H1 (cell line): ENCODE measurements at regions not wholly inside any gene's neighbourhood (a gene's known extent, or its start where the extent isn't known, plus 50 kb on each side); places are given as distances from the start of the nearest gene placed in this dataset.

Source experiments
- CTCF ChIA-PET: fragments of 300-600 bp; sonication (Branson Sonifier 250); formaldehyde crosslinking; loops from one replicate; lab custom pipeline; 2021; ENCODE audit not compliant: partially characterized antibody; lab: Charles Lee
- POLR2A ChIA-PET: fragments of 300-600 bp; sonication (Branson Sonifier 250); formaldehyde crosslinking; loops from one replicate; lab custom pipeline; 2021; ENCODE audit warnings: inconsistent platforms; ENCODE audit not compliant: partially characterized antibody; lab: Charles Lee
- DNase-seq, 2 experiments: peaks; one replicate each; pipeline versions ENCODE4 v3.0.0 to v3.0.0-alpha.2; 2010 to 2022; ENCODE audit warnings: low spot score in 2 of 2, low read depth in 1 of 2, mixed read lengths in 1 of 2
- FAIRE-seq: peaks from 2 replicates; lab custom pipeline; 2011; peaks lifted over from hg19 to GRCh38; lab: Jason Lieb, UNC
- H2AFZ ChIP-seq: 2 replicates; pipeline ENCODE4 v1.8.1; 2012; ENCODE audit warnings: low read length, inconsistent platforms
- H2AK5ac ChIP-seq: 2 replicates; pipeline ENCODE4 v1.6.1; 2013; ENCODE audit warnings: low read depth, low read length
- H2BK120ac ChIP-seq: replicated peaks from 2 replicates; pipeline ENCODE3; 2013; ENCODE audit warnings: low read depth, low read length, inconsistent platforms
- H2BK12ac ChIP-seq: 2 replicates; pipeline ENCODE4 v1.6.1; 2013; ENCODE audit warnings: low read depth, low read length
- H2BK15ac ChIP-seq: 2 replicates; pipeline ENCODE4 v1.6.1; 2013; ENCODE audit warnings: low read length
- H2BK20ac ChIP-seq: 2 replicates; pipeline ENCODE4 v1.6.1; 2013; ENCODE audit warnings: low read length
- H2BK5ac ChIP-seq: 2 replicates; pipeline ENCODE4 v1.6.1; 2013; ENCODE audit warnings: low read depth, low read length
- H3K14ac ChIP-seq: 2 replicates; pipeline ENCODE4 v1.6.1; 2013; ENCODE audit warnings: inconsistent platforms; ENCODE audit not compliant: insufficient read length
- H3K18ac ChIP-seq: 2 replicates; pipeline ENCODE4 v1.6.1; 2013; ENCODE audit warnings: low read length; ENCODE audit errors: extremely low read depth
- H3K23ac ChIP-seq: 2 replicates; pipeline ENCODE4 v1.6.1; 2013; ENCODE audit warnings: inconsistent platforms; ENCODE audit not compliant: insufficient read length
- H3K23me2 ChIP-seq: 2 replicates; pipeline ENCODE4 v1.6.1; 2013; ENCODE audit warnings: low read depth, low read length
- H3K27ac ChIP-seq: 2 replicates; pipeline ENCODE4 v1.6.1; 2011; ENCODE audit warnings: low read depth, low read length, inconsistent platforms
- H3K27me3 ChIP-seq, 4 experiments: replicated peaks in 1 of 4; 1 replicate in 1 of 4; 2 replicates in 3 of 4; pipeline versions ENCODE4 v1.6.1 to v1.8.1; 2011 to 2013; ENCODE audit warnings: low read length in 3 of 4, mild to moderate bottlenecking in 3 of 4, inconsistent platforms in 2 of 4, mixed read lengths in 2 of 4, moderate library complexity in 1 of 4; ENCODE audit not compliant: control insufficient read depth in 3 of 4, insufficient read depth in 3 of 4; ENCODE audit errors: extremely low read depth in 1 of 4
- H3K36me3 ChIP-seq, 4 experiments: 2 replicates each; pipeline versions ENCODE4 v1.6.1 to v1.8.1; 2011 to 2013; ENCODE audit warnings: mild to moderate bottlenecking in 4 of 4, low read length in 3 of 4, moderate library complexity in 2 of 4, control low read depth in 1 of 4, inconsistent platforms in 1 of 4; ENCODE audit not compliant: insufficient read depth in 4 of 4, control insufficient read depth in 2 of 4
- H3K4ac ChIP-seq: replicated peaks from 2 replicates; pipeline ENCODE3; 2013; ENCODE audit warnings: low read length, low read depth, mixed read lengths, inconsistent platforms; ENCODE audit not compliant: insufficient read length
- H3K4me1 ChIP-seq, 4 experiments: replicated peaks in 1 of 4; 1 replicate in 1 of 4; 2 replicates in 3 of 4; pipeline versions ENCODE4 v1.6.1 to v1.8.1; 2011 to 2013; ENCODE audit warnings: low read length in 3 of 4, inconsistent platforms in 2 of 4, mixed read lengths in 1 of 4; ENCODE audit not compliant: insufficient read depth in 4 of 4, control insufficient read depth in 3 of 4
- H3K4me2 ChIP-seq, 2 experiments: 2 replicates each; pipeline versions ENCODE4 v1.6.1 to v1.8.1; 2011 to 2013; ENCODE audit warnings: low read depth in 2 of 2, low read length in 2 of 2, control low read depth in 1 of 2, inconsistent platforms in 1 of 2, mild to moderate bottlenecking in 1 of 2; ENCODE audit not compliant: insufficient read depth in 1 of 2
- H3K4me3 ChIP-seq, 4 experiments: fragments of 200-600, 300-600 bp in 1 of 4; sonication (generic), shearing (Covaris generic), sonication (Bioruptor Twin) in 1 of 4; 2 replicates each; pipeline versions ENCODE4 v1.5.1 to v1.8.1; 2011 to 2016; ENCODE audit warnings: low read length in 4 of 4, low read depth in 3 of 4, control low read depth in 2 of 4, inconsistent platforms in 2 of 4, mild to moderate bottlenecking in 2 of 4, mixed read lengths in 1 of 4, moderate library complexity in 1 of 4; ENCODE audit not compliant: insufficient read depth in 2 of 4; ENCODE audit errors: extremely low read depth in 1 of 4
- H3K56ac ChIP-seq: replicated peaks from 2 replicates; pipeline ENCODE3; 2013; ENCODE audit warnings: low read depth, mild to moderate bottlenecking, mixed read lengths, low read length, inconsistent platforms; ENCODE audit not compliant: insufficient read length
- H3K79me1 ChIP-seq: 2 replicates; pipeline ENCODE4 v1.6.1; 2013; ENCODE audit warnings: low read depth, low read length, control low read depth
- H3K79me2 ChIP-seq, 2 experiments: 2 replicates each; pipeline versions ENCODE4 v1.6.1 to v1.8.1; 2012 to 2013; ENCODE audit warnings: low read length in 2 of 2, mild to moderate bottlenecking in 2 of 2, inconsistent platforms in 1 of 2; ENCODE audit not compliant: insufficient read depth in 2 of 2, control insufficient read depth in 1 of 2
- H3K9ac ChIP-seq, 4 experiments: replicated peaks in 1 of 4; 1 replicate in 1 of 4; 2 replicates in 3 of 4; pipeline versions ENCODE4 v1.6.1 to v1.8.1; 2011 to 2013; ENCODE audit warnings: low read depth in 3 of 4, low read length in 3 of 4, control low read depth in 2 of 4, mild to moderate bottlenecking in 2 of 4, moderate library complexity in 2 of 4, inconsistent platforms in 1 of 4; ENCODE audit errors: extremely low read depth in 1 of 4
- H3K9me3 ChIP-seq, 2 experiments: 2 replicates each; pipeline versions ENCODE4 v1.6.1 to v1.8.1; 2012 to 2013; ENCODE audit warnings: mild to moderate bottlenecking in 2 of 2, moderate library complexity in 2 of 2, control low read depth in 1 of 2, inconsistent platforms in 1 of 2, low read depth in 1 of 2, low read length in 1 of 2, mixed read lengths in 1 of 2; ENCODE audit not compliant: insufficient read depth in 2 of 2
- H4K20me1 ChIP-seq, 2 experiments: replicated peaks in 1 of 2; 2 replicates each; pipeline versions ENCODE3 to v1.8.1; 2011 to 2013; ENCODE audit warnings: inconsistent platforms in 2 of 2, low read length in 2 of 2, mild to moderate bottlenecking in 1 of 2; ENCODE audit not compliant: insufficient read depth in 2 of 2, control insufficient read depth in 1 of 2
- H4K5ac ChIP-seq: 2 replicates; pipeline ENCODE4 v1.6.1; 2013; ENCODE audit warnings: low read length, low read depth, mixed read lengths, inconsistent platforms; ENCODE audit not compliant: insufficient read length
- H4K8ac ChIP-seq: 2 replicates; pipeline ENCODE4 v1.8.0; 2013; ENCODE audit warnings: mild to moderate bottlenecking, moderate library complexity, low read length, inconsistent platforms; ENCODE audit not compliant: insufficient read depth; ENCODE audit errors: extremely low read depth
- H4K91ac ChIP-seq: replicated peaks from 2 replicates; pipeline ENCODE3; 2013; ENCODE audit warnings: low read length, mixed read lengths, inconsistent platforms; ENCODE audit not compliant: insufficient read length
- CBX8 ChIP-seq: fragments of 300-800, 300-1000 bp; sonication (generic); IDR thresholded peaks from 2 replicates; pipeline ENCODE4 v1.7.1; 2016; ENCODE audit warnings: low read depth, low read length, borderline replicate concordance
- EP300 ChIP-seq, 2 experiments: IDR thresholded peaks; 1 replicate in 1 of 2; 2 replicates in 1 of 2; pipeline ENCODE4 v1.6.1; 2011 to 2012; ENCODE audit warnings: low read depth in 2 of 2, low read length in 2 of 2, mild to moderate bottlenecking in 2 of 2, borderline replicate concordance in 1 of 2, inconsistent platforms in 1 of 2, moderate library complexity in 1 of 2
- HDAC6 ChIP-seq: IDR thresholded peaks from one replicate; pipeline ENCODE4 v1.7.1; 2012; ENCODE audit warnings: low read depth, mild to moderate bottlenecking, inconsistent platforms, low read length, moderate library complexity
- KDM1A ChIP-seq: fragments of 200-600, 300-600 bp; sonication (generic); IDR thresholded peaks from 2 replicates; pipeline ENCODE4 v1.7.1; 2016; ENCODE audit warnings: mild to moderate bottlenecking, low read length, borderline replicate concordance
- MAFK ChIP-seq: IDR thresholded peaks from 2 replicates; pipeline ENCODE4 v1.6.1; 2012; ENCODE audit warnings: low read depth, mild to moderate bottlenecking, improper control_type of control experiment, low read length
- POLR2AphosphoS5 ChIP-seq: IDR thresholded peaks from 2 replicates; pipeline ENCODE4 v1.6.1; 2011; ENCODE audit warnings: low read depth, low read length
- RBBP5 ChIP-seq: IDR thresholded peaks from 2 replicates; pipeline ENCODE4 v1.7.1; 2012; ENCODE audit warnings: low read depth, mild to moderate bottlenecking, inconsistent platforms, low read length, moderate library complexity, borderline replicate concordance
- RNF2 ChIP-seq: fragments of 200-900, 300-1000 bp; sonication (generic); IDR thresholded peaks from 2 replicates; pipeline ENCODE4 v1.7.1; 2016; ENCODE audit warnings: borderline replicate concordance, low read depth, mild to moderate bottlenecking, antibody characterized with exemption, low read length; ENCODE audit not compliant: poor library complexity, severe bottlenecking; ENCODE audit errors: missing control alignments
- RXRA ChIP-seq: IDR thresholded peaks from 2 replicates; pipeline ENCODE4 v1.6.1; 2011; ENCODE audit warnings: low read depth, mild to moderate bottlenecking, low read length, moderate library complexity; ENCODE audit not compliant: insufficient read depth
- SRF ChIP-seq: IDR thresholded peaks from 2 replicates; pipeline ENCODE4 v1.6.1; 2011; ENCODE audit warnings: mild to moderate bottlenecking, low read depth, low read length, moderate library complexity
- TEAD4 ChIP-seq: IDR thresholded peaks from 2 replicates; pipeline ENCODE4 v1.6.1; 2012; ENCODE audit warnings: low read depth, low read length, inconsistent platforms, mixed read lengths
- YY1 ChIP-seq: IDR thresholded peaks from 2 replicates; pipeline ENCODE4 v1.6.1; 2011; ENCODE audit warnings: low read depth, mild to moderate bottlenecking, low read length
- ZNF274 ChIP-seq: IDR thresholded peaks from 2 replicates; pipeline ENCODE4 v1.7.0; 2012; ENCODE audit warnings: low read length, borderline replicate concordance; ENCODE audit errors: extremely low read depth
- WGBS, 2 experiments: shearing (Covaris generic) in 1 of 2; methylation state at CpG; one replicate each; pipeline versions ENCODE4 v1.1.6 to v1.1.7; 2013 to 2015; ENCODE audit warnings: low lambda C conversion rate in 2 of 2, mixed read lengths in 2 of 2, inconsistent platforms in 1 of 2, low coverage in 1 of 2, missing lambda C conversion rate in 1 of 2; ENCODE audit not compliant: insufficient replicate concordance in 2 of 2, insufficient coverage in 1 of 2, insufficient read length in 1 of 2; ENCODE audit errors: extremely low coverage in 1 of 2, missing lambda C conversion rate in 1 of 2; 5-methylcytosine and 5-hydroxymethylcytosine counted together
- TF ChIP-seq, protein P1 (sequence below): IDR thresholded peaks from 2 replicates; pipeline ENCODE4 v1.6.1; 2012; ENCODE audit warnings: inconsistent platforms

DNA sequence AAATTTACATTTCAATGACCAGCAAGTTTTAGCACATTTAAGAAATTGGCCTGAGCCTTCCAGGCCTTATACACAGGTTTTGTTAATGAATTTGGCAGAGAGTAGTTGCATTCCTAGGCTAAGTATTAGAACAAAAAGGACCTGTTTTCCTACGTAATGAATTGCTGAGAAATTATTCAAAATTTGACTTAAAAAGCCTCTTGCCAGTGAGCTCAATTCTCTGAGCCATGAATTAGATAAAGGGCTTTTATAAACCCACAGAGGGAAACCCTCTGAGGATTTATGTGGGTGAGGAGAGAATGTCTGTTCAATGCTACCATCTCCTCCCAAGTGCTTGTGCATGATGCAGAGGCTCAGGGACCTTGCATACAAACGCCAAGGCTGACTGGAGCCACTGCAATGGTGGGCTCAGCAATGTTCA, 94.5 kb upstream of the PELI2 start:
- FAIRE-seq = no peak
- 76% methylated on average over 2 of the region's 2 CpGs; no CpG with 5 or more reads in 1 of the 2 experiments for WGBS, 2 experiments
- TF ChIP-seq MAFK (no peak), SRF (no peak), RNF2 (no peak), TEAD4 (no peak), RBBP5 (no peak), CBX8 (no peak), RXRA (no peak), EP300 (IDR thresholded peaks at IDR 0.05; ENCODE audit: borderline replicate concordance in 1 of 2, low read depth in 2 of 2, low read length in 2 of 2) (no peak), YY1 (no peak), KDM1A (no peak), HDAC6 (no peak), ZNF274 (no peak), POLR2AphosphoS5 (no peak)
- TF ChIP-seq, protein P1, sequence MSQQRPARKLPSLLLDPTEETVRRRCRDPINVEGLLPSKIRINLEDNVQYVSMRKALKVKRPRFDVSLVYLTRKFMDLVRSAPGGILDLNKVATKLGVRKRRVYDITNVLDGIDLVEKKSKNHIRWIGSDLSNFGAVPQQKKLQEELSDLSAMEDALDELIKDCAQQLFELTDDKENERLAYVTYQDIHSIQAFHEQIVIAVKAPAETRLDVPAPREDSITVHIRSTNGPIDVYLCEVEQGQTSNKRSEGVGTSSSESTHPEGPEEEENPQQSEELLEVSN = no peak

More for the DNA sequence above, 94.5 kb upstream of the PELI2 start:
- no peak overlapping the region for H3K4me3 ChIP-seq
- no peak overlapping the region for H2BK12ac ChIP-seq
- H2BK15ac ChIP-seq = no peak overlapping the region
- POLR2A ChIA-PET = no interaction called here
- H3K79me2 ChIP-seq = no peaks in the 10 kb centered on the region
- no peak overlapping the region for H3K4me2 ChIP-seq
- no peak overlapping the region for H4K5ac ChIP-seq
- H3K14ac ChIP-seq = no peak overlapping the region
- no peaks in the 10 kb centered on the region for H4K20me1 ChIP-seq
- no peak overlapping the region for H4K91ac ChIP-seq
- no peak overlapping the region for H3K18ac ChIP-seq
- no peaks in the 10 kb centered on the region for H3K23me2 ChIP-seq
- no peak overlapping the region for H3K56ac ChIP-seq
- no peak overlapping the region for H2BK20ac ChIP-seq
- H3K9ac ChIP-seq = no peak overlapping the region
- H3K79me1 ChIP-seq = no peaks in the 10 kb centered on the region
- H3K27me3 ChIP-seq = no peaks in the 10 kb centered on the region
- H2BK5ac ChIP-seq = no peak overlapping the region
- no peak overlapping the region for H3K23ac ChIP-seq
- no peaks in the 10 kb centered on the region for H3K36me3 ChIP-seq
- peak overlapping the region; percentile 41; the same call in 1 of the 2 replicates for H2AFZ ChIP-seq
- no peak overlapping the region for H4K8ac ChIP-seq
- H2BK120ac ChIP-seq = no peak overlapping the region
- H2AK5ac ChIP-seq = no peak overlapping the region
- no peak for DNase-seq
- CTCF ChIA-PET = interaction anchor here (0.7 to 0.8 kb wide), 2 partner anchors 19 to 179 kb away, joined by 3 read pairs; no protein-coding TSS in a partner anchor
- no peaks in the 10 kb centered on the region; a peak in 2 of 7 replicates for H3K4me1 ChIP-seq
- no peak overlapping the region for H3K4ac ChIP-seq
- peaks cover 7 to 11% of the 10 kb centered on the region in 2 experiments for H3K9me3 ChIP-seq
- no peak overlapping the region for H3K27ac ChIP-seq
